ENCODE measurements at regions not wholly inside any gene's neighbourhood (a gene's known extent, or its start where the extent isn't known, plus 50 kb on each side); places are given as distances from the start of the nearest gene placed in this dataset.
"Not testable (repeated sequence)": the region's sequence is repeated elsewhere in the genome, so short reads cannot be mapped to it uniquely, and the experiment has no call there.

GRCh38 chr6:49325891-49326290 is 137.2 kb downstream of the MMUT start:
- Histone ChIP-seq H3K27me3 (ENCODE audit: low read depth) (no peaks in the 10 kb centered on the region), H3K36me3 (replicated peaks) (no peaks in the 10 kb centered on the region), H3K9me3 (no peaks in the 10 kb centered on the region), H3K4me3 (no peak overlapping the region), H3K4me1 (no peaks in the 10 kb centered on the region)
- no peak for DNase-seq (ENCODE audit: low spot score in 2 of 2)
- in situ Hi-C loops (cut with MboI; ENCODE audit: low sequenced_read_pairs), result no loop called here

- H3K4me3 ChIP-seq, result no peak overlapping the region
- no peaks in the 10 kb centered on the region for H3K36me3 ChIP-seq (replicated peaks)
- DNase-seq (ENCODE audit: low spot score in 2 of 2), result no peak
Observed at GRCh38 chr6:49322861-49323260, 140.2 kb downstream of the MMUT start.

GRCh38 chr6:49321561-49322072 is 141.4 kb downstream of the MMUT start:
- Histone ChIP-seq H3K36me3 (replicated peaks) (no peaks in the 10 kb centered on the region), H3K4me3 (no peak overlapping the region), H3K27me3 (ENCODE audit: low read depth) (no peaks in the 10 kb centered on the region), H3K9me3 (no peaks in the 10 kb centered on the region), H3K4me1 (no peaks in the 10 kb centered on the region)
- no peak for DNase-seq (ENCODE audit: low spot score in 2 of 2)
- in situ Hi-C loops (cut with MboI; ENCODE audit: low sequenced_read_pairs), result no loop called here

More at GRCh38 chr6:49322861-49323260, 140.2 kb downstream of the MMUT start:
- H3K9me3 ChIP-seq, result no peaks in the 10 kb centered on the region
- in situ Hi-C loops (cut with MboI; ENCODE audit: low sequenced_read_pairs), result no loop called here
- no peaks in the 10 kb centered on the region for H3K4me1 ChIP-seq
- no peaks in the 10 kb centered on the region for H3K27me3 ChIP-seq (ENCODE audit: low read depth)

GRCh38 chr6:49305010-49305409 is 158.0 kb downstream of the MMUT start:
- Histone ChIP-seq H3K27me3 (ENCODE audit: low read depth) (no peaks in the 10 kb centered on the region), H3K9me3 (no peaks in the 10 kb centered on the region), H3K36me3 (replicated peaks) (no peaks in the 10 kb centered on the region), H3K4me3 (no peak overlapping the region), H3K4me1 (no peaks in the 10 kb centered on the region)
- DNase-seq (ENCODE audit: low spot score in 2 of 2), result no peak
- in situ Hi-C loops (cut with MboI; ENCODE audit: low sequenced_read_pairs), result no loop called here

GRCh38 chr6:49304393-49304792 is 158.7 kb downstream of the MMUT start:
- H3K4me3 ChIP-seq; DNase-seq (ENCODE audit: low spot score in 2 of 2); H3K36me3 ChIP-seq (replicated peaks); in situ Hi-C loops (cut with MboI; ENCODE audit: low sequenced_read_pairs); H3K27me3 ChIP-seq (ENCODE audit: low read depth); H3K9me3 ChIP-seq; H3K4me1 ChIP-seq: not testable (repeated sequence)

- Histone ChIP-seq H3K4me1 (no peaks in the 10 kb centered on the region), H3K36me3 (replicated peaks) (no peaks in the 10 kb centered on the region), H3K9me3 (no peaks in the 10 kb centered on the region), H3K27me3 (ENCODE audit: low read depth) (no peaks in the 10 kb centered on the region), H3K4me3 (no peak overlapping the region)
- DNase-seq (ENCODE audit: low spot score in 2 of 2), result no peak
- in situ Hi-C loops (cut with MboI; ENCODE audit: low sequenced_read_pairs), result no loop called here
Observed at GRCh38 chr6:49300911-49301310, 162.1 kb downstream of the MMUT start.

GRCh38 chr6:49300443-49300842 is 162.6 kb downstream of the MMUT start:
- no peak overlapping the region for H3K4me3 ChIP-seq
- no peaks in the 10 kb centered on the region for H3K9me3 ChIP-seq
- H3K4me1 ChIP-seq, result no peaks in the 10 kb centered on the region
- no peaks in the 10 kb centered on the region for H3K36me3 ChIP-seq (replicated peaks)
- in situ Hi-C loops (cut with MboI; ENCODE audit: low sequenced_read_pairs), result no loop called here
- no peak for DNase-seq (ENCODE audit: low spot score in 2 of 2)
- no peaks in the 10 kb centered on the region for H3K27me3 ChIP-seq (ENCODE audit: low read depth)

GRCh38 chr6:49299279-49299678 is 163.8 kb downstream of the MMUT start:
- H3K4me1 ChIP-seq, result no peaks in the 10 kb centered on the region
- H3K27me3 ChIP-seq (ENCODE audit: low read depth), result no peaks in the 10 kb centered on the region
- no peak overlapping the region for H3K4me3 ChIP-seq
- no peak for DNase-seq (ENCODE audit: low spot score in 2 of 2)
- H3K9me3 ChIP-seq, result no peaks in the 10 kb centered on the region
- in situ Hi-C loops (cut with MboI; ENCODE audit: low sequenced_read_pairs), result no loop called here
- H3K36me3 ChIP-seq (replicated peaks), result no peaks in the 10 kb centered on the region

GRCh38 chr6:49284180-49284579 is 178.9 kb downstream of the MMUT start:
- no peaks in the 10 kb centered on the region for H3K4me1 ChIP-seq
- in situ Hi-C loops (cut with MboI; ENCODE audit: low sequenced_read_pairs), result no loop called here
- H3K9me3 ChIP-seq, result no peaks in the 10 kb centered on the region
- DNase-seq (ENCODE audit: low spot score in 2 of 2), result no peak
- no peaks in the 10 kb centered on the region for H3K36me3 ChIP-seq (replicated peaks)
- H3K27me3 ChIP-seq (ENCODE audit: low read depth), result no peaks in the 10 kb centered on the region
- no peak overlapping the region for H3K4me3 ChIP-seq

GRCh38 chr6:49274809-49275769 is 188.0 kb downstream of the MMUT start:
- H3K4me3 ChIP-seq; in situ Hi-C loops (cut with MboI; ENCODE audit: low sequenced_read_pairs); DNase-seq (ENCODE audit: low spot score in 2 of 2); H3K36me3 ChIP-seq (replicated peaks); H3K4me1 ChIP-seq; H3K9me3 ChIP-seq; H3K27me3 ChIP-seq (ENCODE audit: low read depth): not testable (repeated sequence)

- Histone ChIP-seq H3K27me3 (ENCODE audit: low read depth) (no peaks in the 10 kb centered on the region), H3K4me3 (no peak overlapping the region), H3K9me3 (no peaks in the 10 kb centered on the region), H3K36me3 (replicated peaks) (no peaks in the 10 kb centered on the region), H3K4me1 (no peaks in the 10 kb centered on the region)
- in situ Hi-C loops (cut with MboI; ENCODE audit: low sequenced_read_pairs), result no loop called here
- DNase-seq (ENCODE audit: low spot score in 2 of 2), result no peak
Observed at GRCh38 chr6:49269190-49269589, 193.9 kb downstream of the MMUT start.

- no peaks in the 10 kb centered on the region for H3K4me1 ChIP-seq
- no peaks in the 10 kb centered on the region for H3K36me3 ChIP-seq (replicated peaks)
- no peak for DNase-seq (ENCODE audit: low spot score in 2 of 2)
- in situ Hi-C loops (cut with MboI; ENCODE audit: low sequenced_read_pairs), result no loop called here
- no peaks in the 10 kb centered on the region for H3K27me3 ChIP-seq (ENCODE audit: low read depth)
- H3K9me3 ChIP-seq, result no peaks in the 10 kb centered on the region
- H3K4me3 ChIP-seq, result no peak overlapping the region
Observed at GRCh38 chr6:49264909-49265308, 198.1 kb downstream of the MMUT start.

GRCh38 chr6:49264496-49264895 is 198.6 kb downstream of the MMUT start:
- no peaks in the 10 kb centered on the region for H3K9me3 ChIP-seq
- no peak overlapping the region for H3K4me3 ChIP-seq
- in situ Hi-C loops (cut with MboI; ENCODE audit: low sequenced_read_pairs), result no loop called here
- H3K4me1 ChIP-seq, result no peaks in the 10 kb centered on the region
- no peaks in the 10 kb centered on the region for H3K36me3 ChIP-seq (replicated peaks)
- DNase-seq (ENCODE audit: low spot score in 2 of 2), result no peak
- no peaks in the 10 kb centered on the region for H3K27me3 ChIP-seq (ENCODE audit: low read depth)

GRCh38 chr6:49257549-49257948 is 205.5 kb downstream of the MMUT start:
- H3K4me1 ChIP-seq, result no peaks in the 10 kb centered on the region
- H3K27me3 ChIP-seq (ENCODE audit: low read depth), result no peaks in the 10 kb centered on the region
- in situ Hi-C loops (cut with MboI; ENCODE audit: low sequenced_read_pairs), result no loop called here
- H3K9me3 ChIP-seq, result no peaks in the 10 kb centered on the region
- no peaks in the 10 kb centered on the region for H3K36me3 ChIP-seq (replicated peaks)
- no peak overlapping the region for H3K4me3 ChIP-seq
- DNase-seq (ENCODE audit: low spot score in 2 of 2), result no peak
